ENCODE measurements at regions not wholly inside any gene's neighbourhood (a gene's known extent, or its start where the extent isn't known, plus 50 kb on each side); places are given as distances from the start of the nearest gene placed in this dataset.
"Not testable (repeated sequence)": the region's sequence is repeated elsewhere in the genome, so short reads cannot be mapped to it uniquely, and the experiment has no call there.

- H3K27ac Mint-ChIP-seq, result peak overlapping the region in 1 of 2 donors; percentile 36
Observed at GRCh38 chr12:9543341-9543740, 64.4 kb downstream of the KLRB1 start.

GRCh38 chr12:9542827-9543226 is 64.9 kb downstream of the KLRB1 start:
- not testable (repeated sequence) for H3K4me1 Mint-ChIP-seq, H3K27me3 Mint-ChIP-seq, ATAC-seq, H3K4me3 Mint-ChIP-seq, H3K27ac Mint-ChIP-seq, H3K9me3 Mint-ChIP-seq, DNase-seq

More at GRCh38 chr12:9543341-9543740, 64.4 kb downstream of the KLRB1 start:
- not testable (repeated sequence) for H3K4me1 Mint-ChIP-seq, H3K4me3 Mint-ChIP-seq, H3K27me3 Mint-ChIP-seq, H3K9me3 Mint-ChIP-seq, ATAC-seq, DNase-seq

GRCh38 chr12:9515925-9516324 is 91.8 kb downstream of the KLRB1 start:
- not testable (repeated sequence) for ATAC-seq, H3K27ac Mint-ChIP-seq, H3K9me3 Mint-ChIP-seq, H3K27me3 Mint-ChIP-seq, DNase-seq, H3K4me3 Mint-ChIP-seq
- H3K4me1 Mint-ChIP-seq, result peaks cover 12% of the 10 kb centered on the region

- not testable (repeated sequence) for H3K27ac Mint-ChIP-seq, H3K27me3 Mint-ChIP-seq, DNase-seq, ATAC-seq, H3K4me3 Mint-ChIP-seq, H3K9me3 Mint-ChIP-seq
- H3K4me1 Mint-ChIP-seq, result peaks cover 25% of the 10 kb centered on the region
Observed at GRCh38 chr12:9512695-9513094, 95.0 kb downstream of the KLRB1 start.

GRCh38 chr12:9510392-9511011 is 97.2 kb downstream of the KLRB1 start:
- H3K4me3 Mint-ChIP-seq, H3K27ac Mint-ChIP-seq, H3K27me3 Mint-ChIP-seq, H3K9me3 Mint-ChIP-seq, DNase-seq, ATAC-seq: not testable (repeated sequence)
- peaks cover 25% of the 10 kb centered on the region for H3K4me1 Mint-ChIP-seq

- H3K4me3 Mint-ChIP-seq, result no peak overlapping the region
- no peaks in the 10 kb centered on the region for H3K27me3 Mint-ChIP-seq
- no peaks in the 10 kb centered on the region for H3K9me3 Mint-ChIP-seq
- DNase-seq, result no peak
- no peak overlapping the region for H3K27ac Mint-ChIP-seq
- H3K4me1 Mint-ChIP-seq, result peaks cover 25% of the 10 kb centered on the region
- no peak for ATAC-seq
Observed at GRCh38 chr12:9509464-9510161, 98.1 kb downstream of the KLRB1 start.

- DNase-seq, result no peak
- Mint-ChIP-seq H3K27me3 (no peaks in the 10 kb centered on the region), H3K4me3 (no peak overlapping the region), H3K4me1 (peaks cover 20% of the 10 kb centered on the region), H3K27ac (no peak overlapping the region), H3K9me3 (no peaks in the 10 kb centered on the region)
- ATAC-seq, result no peak
Observed at GRCh38 chr12:9506746-9507145, 101.0 kb downstream of the KLRB1 start.

- ATAC-seq, H3K4me3 Mint-ChIP-seq, DNase-seq, H3K27me3 Mint-ChIP-seq, H3K27ac Mint-ChIP-seq, H3K4me1 Mint-ChIP-seq, H3K9me3 Mint-ChIP-seq: not testable (repeated sequence)
Observed at GRCh38 chr12:9503384-9503783, 104.3 kb downstream of the KLRB1 start.

- DNase-seq, H3K4me3 Mint-ChIP-seq, H3K27me3 Mint-ChIP-seq, H3K27ac Mint-ChIP-seq, H3K4me1 Mint-ChIP-seq, ATAC-seq, H3K9me3 Mint-ChIP-seq: not testable (repeated sequence)
Observed at GRCh38 chr12:9502845-9503244, 104.9 kb downstream of the KLRB1 start.

- H3K4me3 Mint-ChIP-seq, H3K27me3 Mint-ChIP-seq, DNase-seq, H3K4me1 Mint-ChIP-seq, H3K9me3 Mint-ChIP-seq, H3K27ac Mint-ChIP-seq: not testable (repeated sequence)
- peak; percentile 58 for ATAC-seq
Observed at GRCh38 chr12:9493325-9493724, 114.4 kb downstream of the KLRB1 start.

- not testable (repeated sequence) for H3K27me3 Mint-ChIP-seq, DNase-seq, H3K4me1 Mint-ChIP-seq, H3K9me3 Mint-ChIP-seq, H3K27ac Mint-ChIP-seq, ATAC-seq, H3K4me3 Mint-ChIP-seq
Observed at GRCh38 chr12:9481289-9481688, 126.4 kb downstream of the KLRB1 start.

- not testable (repeated sequence) for H3K27me3 Mint-ChIP-seq, H3K9me3 Mint-ChIP-seq, DNase-seq, ATAC-seq, H3K4me3 Mint-ChIP-seq
- peak overlapping the region in 1 of 2 donors; percentile 53 for H3K27ac Mint-ChIP-seq
- H3K4me1 Mint-ChIP-seq, result peaks cover 17% of the 10 kb centered on the region
Observed at GRCh38 chr12:9474197-9474596, 133.5 kb downstream of the KLRB1 start.

GRCh38 chr12:9473638-9474037 is 134.1 kb downstream of the KLRB1 start:
- H3K4me1 Mint-ChIP-seq, result peaks cover 22% of the 10 kb centered on the region
- ATAC-seq, DNase-seq, H3K27ac Mint-ChIP-seq, H3K9me3 Mint-ChIP-seq, H3K4me3 Mint-ChIP-seq, H3K27me3 Mint-ChIP-seq: not testable (repeated sequence)

GRCh38 chr12:9471501-9471900 is 136.2 kb downstream of the KLRB1 start:
- not testable (repeated sequence) for H3K9me3 Mint-ChIP-seq, DNase-seq, H3K4me3 Mint-ChIP-seq, ATAC-seq, H3K27me3 Mint-ChIP-seq, H3K27ac Mint-ChIP-seq
- H3K4me1 Mint-ChIP-seq, result peaks cover 22% of the 10 kb centered on the region

- H3K4me3 Mint-ChIP-seq, H3K27me3 Mint-ChIP-seq, H3K9me3 Mint-ChIP-seq: not testable (repeated sequence)
- ATAC-seq (peak; percentile 89), DNase-seq (peak in 1 of 2 donors; percentile 21)
- Mint-ChIP-seq H3K4me1 (peaks cover 22% of the 10 kb centered on the region), H3K27ac (peak overlapping the region in 1 of 2 donors; percentile 70)
Observed at GRCh38 chr12:9470367-9470766, 137.3 kb downstream of the KLRB1 start.

- Mint-ChIP-seq H3K27ac (peak overlapping the region in 1 of 2 donors; percentile 70), H3K4me1 (peaks cover 22% of the 10 kb centered on the region)
- H3K9me3 Mint-ChIP-seq, H3K27me3 Mint-ChIP-seq, DNase-seq, H3K4me3 Mint-ChIP-seq: not testable (repeated sequence)
- ATAC-seq, result peak; percentile 78
Observed at GRCh38 chr12:9469956-9470355, 137.8 kb downstream of the KLRB1 start.
